Fibroblast of the conjunctiva (primary cell): ENCODE measurements at regions not wholly inside any gene's neighbourhood (a gene's known extent, or its start where the extent isn't known, plus 50 kb on each side); places are given as distances from the start of the nearest gene placed in this dataset.
A peak's percentile ranks its signal among the peaks of the same experiment; 100 is the strongest.

ENCODE experiments used
- DNase-seq: peaks from one replicate; pipeline ENCODE4 v3.0.0-alpha.2; 2010; ENCODE audit warnings: low read depth

DNA sequence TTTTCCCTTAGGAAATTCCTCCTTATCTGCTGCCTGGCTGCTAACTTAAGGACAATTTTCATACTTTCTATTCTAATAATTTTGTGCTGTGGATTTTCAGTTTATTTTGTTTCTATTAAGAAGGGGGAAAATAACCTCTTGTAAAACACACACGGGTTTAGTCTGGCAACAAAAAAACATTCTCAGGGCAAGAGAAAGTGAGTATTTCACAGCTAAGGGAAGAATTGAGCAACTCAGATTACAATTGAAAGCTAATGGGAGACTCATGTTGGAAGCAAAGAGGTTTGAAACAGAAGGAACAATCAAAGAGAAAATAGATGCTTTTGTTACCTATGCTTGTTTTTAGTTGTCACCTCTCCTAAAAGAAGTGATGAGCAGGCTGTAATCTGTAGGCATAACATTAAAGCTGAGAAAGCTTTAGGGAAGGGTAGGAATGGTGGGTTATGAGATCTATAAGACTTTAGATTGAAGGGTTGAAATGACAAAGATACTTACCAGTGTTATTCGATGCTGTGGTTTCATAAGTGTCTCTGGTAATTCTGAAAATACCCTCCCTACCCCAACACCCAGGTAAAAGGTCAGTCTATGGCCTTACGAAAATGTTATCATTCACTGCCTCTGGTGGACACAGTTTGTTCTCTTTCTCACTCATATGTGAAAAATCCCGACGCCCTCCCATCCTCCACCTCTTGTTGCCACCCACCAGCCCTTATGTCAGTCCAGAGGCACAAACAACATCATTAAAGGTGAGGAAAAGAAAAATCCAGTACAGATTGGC is 510.9 kb downstream of the TXNL1 start:
- no peak for DNase-seq

DNA sequence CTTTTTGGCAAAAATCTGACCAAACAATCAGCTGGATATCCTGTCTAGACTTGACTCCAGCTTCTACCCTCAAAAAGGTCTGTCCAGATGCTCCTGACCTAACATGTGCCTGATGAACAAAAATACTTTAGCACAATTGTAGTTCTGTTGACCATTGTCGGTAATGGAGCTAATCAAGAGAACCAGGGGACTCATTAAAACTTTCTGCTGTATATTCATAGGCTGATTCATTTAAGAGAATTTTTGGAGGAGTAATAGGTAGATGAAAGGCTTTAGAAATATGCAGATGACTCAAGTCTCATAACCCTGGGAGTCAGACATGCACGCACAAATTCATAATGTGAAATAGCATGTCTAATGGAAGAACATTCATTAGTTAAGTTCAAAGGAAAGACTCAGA is 514.2 kb downstream of the TXNL1 start:
- DNase-seq = no peak

DNA sequence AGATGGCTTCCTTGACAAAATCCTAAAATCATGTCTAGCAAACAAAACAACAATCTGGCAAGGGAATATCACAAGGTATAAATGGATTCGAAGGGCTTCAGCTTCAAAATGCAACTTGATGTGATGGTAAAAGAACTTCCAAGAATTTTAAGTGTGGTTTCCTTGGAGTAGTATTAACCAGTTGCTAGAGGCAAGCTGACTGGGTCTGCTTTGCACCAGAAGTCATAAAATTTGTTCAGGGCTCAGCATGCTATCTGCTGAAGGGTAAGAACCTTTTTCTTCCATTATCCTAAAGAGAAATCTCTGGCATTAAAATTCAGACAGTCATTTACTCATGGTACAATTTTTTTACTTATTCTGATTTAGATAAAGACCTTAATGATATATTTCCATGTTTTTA is 516.7 kb downstream of the TXNL1 start:
- no peak for DNase-seq

DNA sequence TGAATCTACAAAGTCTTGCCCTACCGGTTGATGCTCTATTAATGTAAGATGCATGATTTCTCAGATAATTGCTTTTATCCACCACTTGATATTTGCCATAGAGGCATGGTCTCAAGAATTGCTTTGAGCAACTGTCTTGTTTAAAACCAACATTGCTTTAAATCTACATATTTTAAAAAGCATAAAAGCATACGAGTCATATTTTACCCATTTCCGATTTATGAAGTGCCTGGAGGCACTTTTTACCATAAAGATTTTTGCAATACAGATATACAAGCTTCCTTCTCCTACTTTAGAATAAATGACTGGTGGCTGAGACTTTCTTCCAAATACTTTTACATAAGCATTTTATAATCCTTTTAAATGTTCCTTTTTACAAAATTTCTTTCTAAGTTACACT is 517.6 kb downstream of the TXNL1 start:
- no peak for DNase-seq

- DNase-seq = no peak
These were observed 518.7 kb downstream of the TXNL1 start for GRCh38 chr18:56119681-56120080.

GRCh38 chr18:56118422-56118821 is 520.0 kb downstream of the TXNL1 start:
- DNase-seq = no peak

DNA sequence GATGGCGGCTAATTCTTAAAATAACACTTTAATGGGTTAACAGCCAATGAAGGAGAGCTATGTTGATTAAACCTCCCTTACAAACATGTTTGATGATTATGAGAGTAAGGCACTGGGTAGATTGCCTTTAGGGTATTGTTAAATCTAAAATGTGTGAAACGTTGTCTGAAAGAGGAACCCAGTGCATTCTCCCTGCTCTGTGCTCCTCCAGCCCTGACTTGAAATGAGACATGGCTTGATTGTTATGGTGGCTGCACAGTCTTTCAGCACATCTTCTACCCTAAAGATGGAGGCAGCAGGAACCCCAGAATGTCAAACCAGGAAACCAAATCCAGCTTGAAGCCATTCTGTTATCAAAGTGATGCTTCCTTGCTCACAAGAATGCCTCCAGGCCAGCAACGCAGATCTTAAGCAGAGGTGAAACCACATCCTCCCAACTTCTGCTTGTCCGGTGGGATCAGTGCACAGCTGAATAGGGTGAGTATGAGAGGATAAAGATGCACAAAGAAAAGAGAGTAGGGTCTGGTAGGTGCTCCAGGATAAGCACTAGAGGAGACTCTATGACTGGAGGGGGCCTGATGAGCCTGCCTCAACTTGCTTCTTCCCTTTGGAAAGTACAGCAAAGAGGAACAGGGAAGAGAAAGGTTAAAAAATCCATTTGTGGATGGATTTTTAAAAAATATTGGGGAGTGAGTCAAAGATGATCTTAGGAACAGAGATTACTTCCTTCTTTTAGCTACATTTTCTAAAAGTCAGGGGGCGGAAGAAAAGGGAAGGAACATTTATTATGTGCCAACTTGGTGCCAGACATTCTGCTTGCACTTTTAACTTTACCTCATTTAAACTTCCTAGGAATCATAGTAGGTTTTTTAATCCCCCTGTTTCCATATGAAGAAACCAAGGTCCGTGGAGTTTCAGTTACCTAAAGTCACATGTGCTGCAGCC is 523.0 kb downstream of the TXNL1 start:
- no peak for DNase-seq

DNA sequence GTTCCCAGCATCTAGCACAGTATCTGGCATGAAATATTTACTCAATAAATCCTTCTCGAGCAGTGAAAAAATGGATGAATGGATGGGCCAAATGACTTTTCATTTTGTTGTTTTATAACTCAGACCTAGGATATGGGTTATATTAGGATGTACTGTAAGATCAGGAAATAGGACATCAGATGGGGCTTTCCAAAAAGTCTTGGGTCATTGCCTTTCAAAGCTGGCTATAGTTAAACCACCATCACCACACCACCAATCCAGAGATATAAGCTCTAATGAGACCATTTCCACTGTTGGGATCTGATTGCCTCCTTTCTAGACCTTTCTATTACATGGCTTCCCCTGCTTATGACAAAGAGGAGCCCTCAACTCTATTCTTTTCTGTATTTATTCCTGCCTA is 525.0 kb upstream of the TCF4 start:
- no peak for DNase-seq

- DNase-seq = no peak
These were observed 524.2 kb upstream of the TCF4 start for GRCh38 chr18:56112013-56112749.

GRCh38 chr18:56109757-56110156 is 521.8 kb upstream of the TCF4 start:
- no peak for DNase-seq

GRCh38 chr18:56108478-56109367 is 520.7 kb upstream of the TCF4 start:
- DNase-seq = no peak

- no peak for DNase-seq
These were observed 520.0 kb upstream of the TCF4 start for GRCh38 chr18:56107821-56108477.

- DNase-seq = no peak
These were observed 512.2 kb upstream of the TCF4 start for GRCh38 chr18:56100090-56100722.

DNA sequence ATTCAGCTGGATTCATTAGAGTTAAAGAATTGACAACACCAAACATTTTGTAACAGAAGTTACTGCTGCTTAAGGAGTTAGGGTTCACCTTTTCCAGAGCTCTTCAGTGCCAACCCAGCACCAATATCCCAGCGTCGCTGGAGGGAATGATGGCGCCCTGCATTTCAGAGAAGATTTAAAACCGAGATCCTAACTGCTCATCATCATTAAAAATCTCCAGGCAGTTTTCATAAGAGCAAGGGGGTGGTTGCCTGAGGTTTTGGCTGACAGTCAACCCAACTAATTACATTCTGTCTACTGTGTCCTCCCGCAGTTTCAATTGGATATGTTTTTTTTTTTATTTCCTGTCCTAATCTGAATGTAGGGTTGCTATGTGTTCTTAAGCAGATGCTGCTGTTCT is 509.6 kb upstream of the TCF4 start:
- no peak for DNase-seq

- DNase-seq = no peak
These were observed 508.9 kb upstream of the TCF4 start for GRCh38 chr18:56096861-56097260.

- no peak for DNase-seq
These were observed 501.7 kb upstream of the TCF4 start for GRCh38 chr18:56089612-56090258.

DNA sequence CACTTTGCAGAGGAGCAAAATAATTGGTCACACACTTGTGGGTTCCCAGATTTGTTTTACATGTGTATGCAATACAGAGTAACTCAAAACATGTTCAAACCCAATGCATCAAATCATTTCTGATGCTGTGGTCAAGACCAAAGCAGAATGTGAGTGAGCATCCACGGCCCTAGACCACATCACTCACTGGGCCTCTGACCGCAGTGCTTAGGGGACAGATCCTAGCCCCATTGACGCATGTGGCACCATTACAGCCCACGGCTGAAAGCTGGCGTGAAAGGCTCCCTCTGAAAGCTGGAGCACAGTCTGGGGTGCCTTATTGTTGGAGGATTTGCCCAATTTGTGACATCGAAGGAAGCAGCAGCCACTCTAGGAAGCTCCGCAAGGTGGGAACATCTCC is 498.8 kb upstream of the TCF4 start:
- DNase-seq = no peak

DNA sequence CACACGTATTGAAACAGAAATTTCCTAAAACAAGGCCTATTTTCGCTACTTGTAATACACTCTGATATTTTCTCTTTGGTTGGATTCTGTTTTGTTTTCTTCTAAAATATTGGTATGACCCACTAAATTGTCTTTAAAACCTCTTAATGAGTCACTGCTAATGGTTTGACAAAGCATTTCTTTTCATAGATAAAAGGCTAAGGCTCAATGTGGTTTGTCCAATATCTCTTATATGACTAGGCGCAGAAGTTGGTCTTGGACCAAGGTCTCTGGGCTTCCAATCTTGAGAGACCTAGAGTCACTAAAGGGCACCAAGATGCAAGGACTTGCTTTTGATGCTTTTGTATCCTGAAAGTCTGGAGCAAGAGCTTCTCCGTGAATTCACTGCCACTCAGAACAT is 498.2 kb upstream of the TCF4 start:
- no peak for DNase-seq

GRCh38 chr18:56085551-56085950 is 497.6 kb upstream of the TCF4 start:
- DNase-seq = peak; percentile 79
